ENCODE measurements at regions not wholly inside any gene's neighbourhood (a gene's known extent, or its start where the extent isn't known, plus 50 kb on each side); places are given as distances from the start of the nearest gene placed in this dataset.

- ATAC-seq (ENCODE audit: poor library complexity): no peak
- CTCF ChIA-PET: no interaction called here
- no peaks in the 10 kb centered on the region for H3K4me1 ChIP-seq (ENCODE audit: insufficient read depth, low read length)
- Mint-ChIP-seq H3K27ac (no peak overlapping the region), H3K36me3 (ENCODE audit: low read depth) (no peaks in the 10 kb centered on the region), H3K9me3 (no peaks in the 10 kb centered on the region), H3K4me3 (no peak overlapping the region), H3K4me1 (ENCODE audit: low read depth) (no peaks in the 10 kb centered on the region), H3K27me3 (peaks cover 85% of the 10 kb centered on the region)
- TF ChIP-seq, protein P1, sequence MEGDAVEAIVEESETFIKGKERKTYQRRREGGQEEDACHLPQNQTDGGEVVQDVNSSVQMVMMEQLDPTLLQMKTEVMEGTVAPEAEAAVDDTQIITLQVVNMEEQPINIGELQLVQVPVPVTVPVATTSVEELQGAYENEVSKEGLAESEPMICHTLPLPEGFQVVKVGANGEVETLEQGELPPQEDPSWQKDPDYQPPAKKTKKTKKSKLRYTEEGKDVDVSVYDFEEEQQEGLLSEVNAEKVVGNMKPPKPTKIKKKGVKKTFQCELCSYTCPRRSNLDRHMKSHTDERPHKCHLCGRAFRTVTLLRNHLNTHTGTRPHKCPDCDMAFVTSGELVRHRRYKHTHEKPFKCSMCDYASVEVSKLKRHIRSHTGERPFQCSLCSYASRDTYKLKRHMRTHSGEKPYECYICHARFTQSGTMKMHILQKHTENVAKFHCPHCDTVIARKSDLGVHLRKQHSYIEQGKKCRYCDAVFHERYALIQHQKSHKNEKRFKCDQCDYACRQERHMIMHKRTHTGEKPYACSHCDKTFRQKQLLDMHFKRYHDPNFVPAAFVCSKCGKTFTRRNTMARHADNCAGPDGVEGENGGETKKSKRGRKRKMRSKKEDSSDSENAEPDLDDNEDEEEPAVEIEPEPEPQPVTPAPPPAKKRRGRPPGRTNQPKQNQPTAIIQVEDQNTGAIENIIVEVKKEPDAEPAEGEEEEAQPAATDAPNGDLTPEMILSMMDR (IDR thresholded peaks at IDR 0.05): no peak
- intact Hi-C loops (cut with DNase I, micrococcal nuclease): no loop called here
- peaks cover 33 to 42% of the 10 kb centered on the region in 2 experiments for H3K27me3 ChIP-seq (ENCODE audit: control insufficient read depth in 1 of 2, insufficient read depth in 2 of 2, low read length in 2 of 2)
- no peak for DNase-seq
- no peaks in the 10 kb centered on the region for H3K36me3 ChIP-seq (ENCODE audit: insufficient read depth, low read length)
- POLR2A ChIA-PET: no interaction called here
- peaks cover 0 to 3% of the 10 kb centered on the region in 2 experiments for H3K9me3 ChIP-seq (ENCODE audit: control insufficient read depth in 1 of 2, insufficient read depth in 1 of 2, low read length in 2 of 2)
- H3K4me3 ChIP-seq (ENCODE audit: low read length): no peak overlapping the region
- no peak overlapping the region for H3K27ac ChIP-seq (ENCODE audit: low read depth in 1 of 2, low read length in 2 of 2)
Measured at GRCh38 chr15:79209116-79209515, 73.4 kb upstream of the ANKRD34C start.

DNA sequence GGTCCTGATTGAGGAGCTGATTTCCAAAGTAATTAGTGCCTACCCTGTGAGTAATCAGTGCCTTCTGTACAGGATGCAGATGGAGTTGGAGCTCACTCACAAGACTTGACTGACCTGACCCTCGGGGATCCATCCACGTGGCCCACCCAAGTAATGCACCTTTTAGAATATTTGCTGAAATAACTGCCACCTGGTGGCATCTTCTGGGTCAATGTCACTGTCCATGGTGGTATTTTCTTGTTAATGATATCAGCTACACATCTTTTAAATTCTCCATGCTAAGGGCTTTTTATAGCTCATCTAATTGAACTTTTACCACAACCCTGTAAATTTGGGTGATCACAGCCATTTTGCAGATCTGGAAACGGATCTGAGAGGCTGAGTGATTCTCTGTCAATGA is 74.3 kb upstream of the ANKRD34C start:
- intact Hi-C loops (cut with DNase I, micrococcal nuclease): no loop called here
- POLR2A ChIA-PET: no interaction called here
- H3K27me3 Mint-ChIP-seq: peaks cover 75% of the 10 kb centered on the region
- no peak overlapping the region for H3K27ac Mint-ChIP-seq
- CTCF ChIA-PET: interaction anchor here (1.5 kb wide), 1 partner anchor 23 kb away, joined by 4 read pairs; no protein-coding TSS in a partner anchor
- H3K4me1 Mint-ChIP-seq (ENCODE audit: low read depth): no peaks in the 10 kb centered on the region
- no peaks in the 10 kb centered on the region for H3K9me3 Mint-ChIP-seq
- no peak overlapping the region for H3K4me3 Mint-ChIP-seq
- Histone ChIP-seq H3K9me3 (ENCODE audit: control insufficient read depth in 1 of 2, insufficient read depth in 1 of 2, low read length in 2 of 2) (peaks cover 0 to 3% of the 10 kb centered on the region in 2 experiments), H3K4me1 (ENCODE audit: insufficient read depth, low read length) (no peaks in the 10 kb centered on the region), H3K36me3 (ENCODE audit: insufficient read depth, low read length) (no peaks in the 10 kb centered on the region), H3K4me3 (ENCODE audit: low read length) (no peak overlapping the region), H3K27me3 (ENCODE audit: control insufficient read depth in 1 of 2, insufficient read depth in 2 of 2, low read length in 2 of 2) (peaks cover 30 to 42% of the 10 kb centered on the region in 2 experiments), H3K27ac (ENCODE audit: low read depth in 1 of 2, low read length in 2 of 2) (no peak overlapping the region)
- ATAC-seq (ENCODE audit: poor library complexity) (no peak), DNase-seq (no peak)
- H3K36me3 Mint-ChIP-seq (ENCODE audit: low read depth): no peaks in the 10 kb centered on the region
- TF ChIP-seq, protein P1 (IDR thresholded peaks at IDR 0.05): no peak

DNA sequence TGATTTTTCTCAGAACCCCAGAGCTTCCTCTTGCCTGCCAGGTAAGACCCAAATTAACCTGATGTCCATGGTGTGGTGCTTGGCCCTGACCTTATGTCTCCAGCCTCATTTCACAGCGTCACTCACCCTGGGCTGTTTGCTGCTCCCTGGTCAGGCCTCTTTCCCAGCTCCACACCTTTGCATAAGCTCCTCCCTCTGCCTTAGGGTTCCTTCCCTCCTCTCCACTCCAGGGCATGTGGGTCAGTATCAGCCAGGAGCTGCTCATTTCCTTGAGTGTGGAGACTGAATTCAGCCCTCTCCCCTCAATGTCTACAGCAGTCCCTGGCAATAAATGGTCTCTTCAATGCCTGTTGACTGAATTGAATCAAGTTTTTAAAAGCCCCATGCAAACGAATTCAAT is 75.6 kb upstream of the ANKRD34C start:
- intact Hi-C loops (cut with DNase I, micrococcal nuclease): no loop called here
- DNase-seq (no peak), ATAC-seq (ENCODE audit: poor library complexity) (no peak)
- H3K27me3 ChIP-seq (ENCODE audit: control insufficient read depth in 1 of 2, insufficient read depth in 2 of 2, low read length in 2 of 2): peaks cover 30 to 42% of the 10 kb centered on the region in 2 experiments
- TF ChIP-seq, protein P1 (IDR thresholded peaks at IDR 0.05): no peak
- no peak overlapping the region for H3K27ac ChIP-seq (ENCODE audit: low read depth in 1 of 2, low read length in 2 of 2)
- Mint-ChIP-seq H3K9me3 (no peaks in the 10 kb centered on the region), H3K27me3 (peaks cover 70% of the 10 kb centered on the region), H3K4me3 (no peak overlapping the region), H3K4me1 (ENCODE audit: low read depth) (no peaks in the 10 kb centered on the region), H3K36me3 (ENCODE audit: low read depth) (no peaks in the 10 kb centered on the region), H3K27ac (no peak overlapping the region)
- no peaks in the 10 kb centered on the region for H3K4me1 ChIP-seq (ENCODE audit: insufficient read depth, low read length)
- POLR2A ChIA-PET: no interaction called here
- H3K9me3 ChIP-seq (ENCODE audit: control insufficient read depth in 1 of 2, insufficient read depth in 1 of 2, low read length in 2 of 2): peaks cover 0 to 3% of the 10 kb centered on the region in 2 experiments
- no peaks in the 10 kb centered on the region for H3K36me3 ChIP-seq (ENCODE audit: insufficient read depth, low read length)
- no peak overlapping the region for H3K4me3 ChIP-seq (ENCODE audit: low read length)
- CTCF ChIA-PET: no interaction called here

Measured in CD4-positive, alpha-beta T cell (primary cell).